HEK293 (cell line): ENCODE measurements at regions not wholly inside any gene's neighbourhood (a gene's known extent, or its start where the extent isn't known, plus 50 kb on each side); places are given as distances from the start of the nearest gene placed in this dataset.

ENCODE experiments used
- CTCF ChIP-seq: fragments of 450-650 bp; formaldehyde crosslinking; IDR thresholded peaks from 2 replicates; pipeline ENCODE4 v1.5.1; 2016; ENCODE audit warnings: missing biosample characterization, missing genetic modification characterization
- GFI1B ChIP-seq: fragments of 450-650 bp; formaldehyde crosslinking; IDR thresholded peaks from 2 replicates; pipeline ENCODE4 v1.5.1; 2016; ENCODE audit warnings: missing biosample characterization, missing genetic modification characterization
- INSM2 ChIP-seq: fragments of 450-650 bp; formaldehyde crosslinking; IDR thresholded peaks from 2 replicates; pipeline ENCODE4 v1.5.1; 2016; ENCODE audit warnings: missing biosample characterization, missing genetic modification characterization
- PATZ1 ChIP-seq: fragments of 450-650 bp; formaldehyde crosslinking; IDR thresholded peaks from 2 replicates; pipeline ENCODE4 v1.5.1; 2016; ENCODE audit warnings: missing biosample characterization, missing genetic modification characterization
- RBAK ChIP-seq: fragments of 450-650 bp; formaldehyde crosslinking; IDR thresholded peaks from 2 replicates; pipeline ENCODE4 v1.5.1; 2016; ENCODE audit warnings: missing biosample characterization, missing genetic modification characterization
- TCF7L2 ChIP-seq: IDR thresholded peaks from 2 replicates; pipeline ENCODE4 v1.6.1; 2011; ENCODE audit warnings: low read depth, mild to moderate bottlenecking, inconsistent platforms, low read length, moderate library complexity, borderline replicate concordance
- ZNF341 ChIP-seq: fragments of 450-650 bp; formaldehyde crosslinking; IDR thresholded peaks from 2 replicates; pipeline ENCODE4; 2016; ENCODE audit warnings: low read depth, missing biosample characterization, missing genetic modification characterization
- ZSCAN5A ChIP-seq: fragments of 450-650 bp; formaldehyde crosslinking; IDR thresholded peaks from 2 replicates; pipeline ENCODE4 v1.5.1; 2016; ENCODE audit warnings: missing biosample characterization, missing genetic modification characterization

- TF ChIP-seq GFI1B (tag by site-specific recombination) = no peak
- TF ChIP-seq CTCF = no peak
- no peak for TF ChIP-seq PATZ1 (tag by site-specific recombination)
- TF ChIP-seq ZSCAN5A (tag by site-specific recombination) = no peak
- no peak for TF ChIP-seq RBAK (tag by site-specific recombination)
- TF ChIP-seq INSM2 (tag by site-specific recombination) = no peak
- no peak for TF ChIP-seq TCF7L2
- no peak for TF ChIP-seq ZNF341 (tag by site-specific recombination)
These were observed 70.5 kb upstream of the RAD23B start for GRCh38 chr9:107212613-107213012.
